ENCODE measurements at regions not wholly inside any gene's neighbourhood (a gene's known extent, or its start where the extent isn't known, plus 50 kb on each side); places are given as distances from the start of the nearest gene placed in this dataset.
A peak's percentile ranks its signal among the peaks of the same experiment; 100 is the strongest.

GRCh38 chr18:56327191-56327885, 311.1 kb downstream of the TXNL1 start:
- DNase-seq (ENCODE audit: low spot score) = no peak
- Histone ChIP-seq H3K27ac (peak overlapping the region in 1 of 2 donors; percentile 48), H3K4me3 (peak overlapping the region; percentile 10)
- no peak for TF ChIP-seq CTCF (IDR thresholded peaks at IDR 0.05)

- TF ChIP-seq CTCF (IDR thresholded peaks at IDR 0.05) = no peak
- no peak overlapping the region for H3K4me3 ChIP-seq
- no peak for DNase-seq (ENCODE audit: low spot score)
- peak overlapping the region in 1 of 2 donors; percentile 48 for H3K27ac ChIP-seq
Measured at GRCh38 chr18:56326336-56327072, 311.9 kb downstream of the TXNL1 start.

- Histone ChIP-seq H3K4me3 (no peak overlapping the region), H3K27ac (no peak overlapping the region)
- TF ChIP-seq CTCF (IDR thresholded peaks at IDR 0.05) = no peak
- DNase-seq (ENCODE audit: low spot score) = no peak
Measured at GRCh38 chr18:56323673-56324072, 314.7 kb downstream of the TXNL1 start.

- H3K27ac ChIP-seq = no peak overlapping the region
- no peak overlapping the region for H3K4me3 ChIP-seq
- no peak for DNase-seq (ENCODE audit: low spot score)
- TF ChIP-seq CTCF (IDR thresholded peaks at IDR 0.05) = no peak
Measured at GRCh38 chr18:56322406-56322805, 316.0 kb downstream of the TXNL1 start.

GRCh38 chr18:56321470-56321869, 316.9 kb downstream of the TXNL1 start:
- no peak overlapping the region for H3K4me3 ChIP-seq
- no peak for DNase-seq (ENCODE audit: low spot score)
- TF ChIP-seq CTCF (IDR thresholded peaks at IDR 0.05) = no peak
- no peak overlapping the region for H3K27ac ChIP-seq

- H3K27ac ChIP-seq = no peak overlapping the region
Measured at GRCh38 chr18:56319953-56320352, 318.4 kb downstream of the TXNL1 start.

More at GRCh38 chr18:56319953-56320352, 318.4 kb downstream of the TXNL1 start:
- no peak for TF ChIP-seq CTCF (IDR thresholded peaks at IDR 0.05)
- DNase-seq (ENCODE audit: low spot score) = no peak
- no peak overlapping the region for H3K4me3 ChIP-seq
